ENCODE measurements at regions not wholly inside any gene's neighbourhood (a gene's known extent, or its start where the extent isn't known, plus 50 kb on each side); places are given as distances from the start of the nearest gene placed in this dataset.

GRCh38 chr2:128380061-128380889 is 61.6 kb upstream of the HS6ST1 start:
- no peak for DNase-seq (ENCODE audit: low spot score)

- DNase-seq (ENCODE audit: low spot score) = no peak
Observed at GRCh38 chr2:128380961-128381938, 62.6 kb upstream of the HS6ST1 start.

GRCh38 chr2:128384446-128384845 is 65.8 kb upstream of the HS6ST1 start:
- DNase-seq (ENCODE audit: low spot score) = no peak

GRCh38 chr2:128384956-128385355 is 66.3 kb upstream of the HS6ST1 start:
- no peak for DNase-seq (ENCODE audit: low spot score)

GRCh38 chr2:128385365-128385764 is 66.7 kb upstream of the HS6ST1 start:
- DNase-seq (ENCODE audit: low spot score) = no peak

GRCh38 chr2:128386066-128386465 is 67.4 kb upstream of the HS6ST1 start:
- DNase-seq (ENCODE audit: low spot score) = no peak

GRCh38 chr2:128388499-128388941 is 69.9 kb upstream of the HS6ST1 start:
- no peak for DNase-seq (ENCODE audit: low spot score)

GRCh38 chr2:128389388-128390086 is 70.9 kb upstream of the HS6ST1 start:
- no peak for DNase-seq (ENCODE audit: low spot score)

GRCh38 chr2:128390256-128390990 is 71.8 kb upstream of the HS6ST1 start:
- DNase-seq (ENCODE audit: low spot score) = no peak

GRCh38 chr2:128390991-128391630 is 72.4 kb upstream of the HS6ST1 start:
- DNase-seq (ENCODE audit: low spot score) = no peak

- no peak for DNase-seq (ENCODE audit: low spot score)
Observed at GRCh38 chr2:128391679-128392078, 73.0 kb upstream of the HS6ST1 start.

- no peak for DNase-seq (ENCODE audit: low spot score)
Observed at GRCh38 chr2:128392207-128392606, 73.5 kb upstream of the HS6ST1 start.

GRCh38 chr2:128394007-128394730 is 75.5 kb upstream of the HS6ST1 start:
- no peak for DNase-seq (ENCODE audit: low spot score)

GRCh38 chr2:128395196-128395595 is 76.5 kb upstream of the HS6ST1 start:
- no peak for DNase-seq (ENCODE audit: low spot score)

GRCh38 chr2:128395640-128396499 is 77.2 kb upstream of the HS6ST1 start:
- no peak for DNase-seq (ENCODE audit: low spot score)

- no peak for DNase-seq (ENCODE audit: low spot score)
Observed at GRCh38 chr2:128396500-128396891, 77.8 kb upstream of the HS6ST1 start.

GRCh38 chr2:128396946-128397345 is 78.3 kb upstream of the HS6ST1 start:
- no peak for DNase-seq (ENCODE audit: low spot score)

- DNase-seq (ENCODE audit: low spot score) = no peak
Observed at GRCh38 chr2:128399256-128399655, 80.6 kb upstream of the HS6ST1 start.

GRCh38 chr2:128399690-128400291 is 81.1 kb upstream of the HS6ST1 start:
- DNase-seq (ENCODE audit: low spot score) = no peak
